Thyroid gland (tissue), 4 donors: ENCODE measurements at regions not wholly inside any gene's neighbourhood (a gene's known extent, or its start where the extent isn't known, plus 50 kb on each side); places are given as distances from the start of the nearest gene placed in this dataset.

Source experiments
- DNase-seq, 2 donors: peaks; one replicate each; pipeline ENCODE4 v3.0.0-alpha.2; 2019
- H3K27ac ChIP-seq, 3 donors: fragments of 200-600 bp; sonication (generic); 1 replicate in 2 of 3; 2 replicates in 1 of 3; pipeline ENCODE4 v1.5.1; 2016 to 2019; ENCODE audit warnings: mild to moderate bottlenecking in 1 of 3, moderate library complexity in 1 of 3
- H3K27me3 ChIP-seq: fragments of 200-600 bp; sonication (generic); one replicate; pipeline ENCODE4 v1.5.1; 2019
- H3K36me3 ChIP-seq, 2 donors: fragments of 200-600 bp; sonication (generic); one replicate each; pipeline ENCODE4 v1.5.1; 2016 to 2019
- H3K4me1 ChIP-seq, 2 donors: fragments of 200-600 bp; sonication (generic); one replicate each; pipeline ENCODE4 v1.5.1; 2017 to 2019
- H3K4me3 ChIP-seq, 3 donors: fragments of 200-600 bp; sonication (generic); replicated peaks in 1 of 3; 1 replicate in 2 of 3; 2 replicates in 1 of 3; pipeline ENCODE4 v1.5.1; 2016; ENCODE audit warnings: mild to moderate bottlenecking in 1 of 3
- H3K9me3 ChIP-seq: fragments of 200-600 bp; sonication (generic); one replicate; pipeline ENCODE4 v1.5.1; 2017
- CTCF ChIP-seq, 6 experiments: fragments of 200-600 bp in 3 of 6; fragments of 450-650 bp in 3 of 6; sonication (generic) in 3 of 6; IDR thresholded peaks; one replicate each; pipeline ENCODE4 v1.5.1; 2016 to 2019; ENCODE audit warnings: antibody characterized with exemption in 6 of 6, mild to moderate bottlenecking in 2 of 6, inconsistent platforms in 1 of 6, moderate library complexity in 1 of 6
- POLR2A ChIP-seq, 2 donors: fragments of 450-650 bp; IDR thresholded peaks; one replicate each; pipeline ENCODE4 v1.6.1; 2017; ENCODE audit warnings: antibody characterized with exemption in 2 of 2, mild to moderate bottlenecking in 2 of 2, moderate library complexity in 1 of 2
- whole genome bisulfite sequencing, 2 donors: methylation state at CpG; one replicate each; pipeline ENCODE4 v1.1.5; 2017; 5-methylcytosine and 5-hydroxymethylcytosine counted together
- intact Hi-C: fragments of 100-400 bp; cut with DNase I; formaldehyde crosslinking; loops from one replicate; pipeline ENCODE4 v1.15.1; 2023

DNA sequence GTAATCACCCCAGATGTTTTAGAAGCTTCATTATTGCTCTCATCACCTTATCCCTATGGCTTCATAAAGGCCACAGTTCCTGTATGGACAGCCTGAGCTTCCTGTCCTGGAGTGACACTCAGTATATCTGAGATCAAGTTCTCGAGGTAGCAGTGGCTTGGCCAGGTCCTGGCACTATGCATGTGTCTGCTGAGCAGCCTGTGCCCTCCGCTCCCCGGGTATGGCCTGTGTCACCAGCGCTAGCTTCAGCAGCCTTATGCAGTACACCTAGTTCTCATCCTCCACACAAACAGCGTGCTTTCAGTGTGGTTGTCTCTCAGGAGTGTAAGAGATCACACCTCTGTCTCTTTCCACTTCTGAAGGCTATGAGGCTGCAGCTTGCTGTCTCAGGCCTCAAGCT lies 514.7 kb downstream of the DIRAS2 start:
- Histone ChIP-seq H3K4me1 (no peaks in the 10 kb centered on the region), H3K27ac (no peak overlapping the region), H3K36me3 (no peaks in the 10 kb centered on the region), H3K9me3 (no peaks in the 10 kb centered on the region), H3K27me3 (no peaks in the 10 kb centered on the region), H3K4me3 (no peak overlapping the region)
- DNase-seq, result no peak
- intact Hi-C loops, result no loop called here
- TF ChIP-seq CTCF (IDR thresholded peaks at IDR 0.05) (no peak), POLR2A (IDR thresholded peaks at IDR 0.05) (no peak)
- WGBS, 2 donors, result 83 to 89% methylated on average over 5 of the region's 5 CpGs

GRCh38 chr9:90128587-90129190 lies 513.9 kb downstream of the DIRAS2 start:
- DNase-seq, result no peak
- no peak overlapping the region for H3K4me3 ChIP-seq
- no peak overlapping the region for H3K27ac ChIP-seq
- no peak for TF ChIP-seq CTCF (IDR thresholded peaks at IDR 0.05)
- TF ChIP-seq POLR2A (IDR thresholded peaks at IDR 0.05), result no peak
- intact Hi-C loops, result no loop called here
- H3K9me3 ChIP-seq, result no peaks in the 10 kb centered on the region
- WGBS, 2 donors, result 89 to 91% methylated on average over 6 to 7 of the region's 7 CpGs
- no peaks in the 10 kb centered on the region for H3K36me3 ChIP-seq
- H3K4me1 ChIP-seq, result no peaks in the 10 kb centered on the region
- no peaks in the 10 kb centered on the region for H3K27me3 ChIP-seq

GRCh38 chr9:90129446-90129845 lies 513.2 kb downstream of the DIRAS2 start:
- DNase-seq, result no peak
- H3K27ac ChIP-seq, result no peak overlapping the region
- no peaks in the 10 kb centered on the region for H3K9me3 ChIP-seq
- intact Hi-C loops, result no loop called here
- H3K36me3 ChIP-seq, result no peaks in the 10 kb centered on the region
- WGBS, 2 donors, result 67 to 89% methylated on average over 4 of the region's 4 CpGs
- no peaks in the 10 kb centered on the region for H3K27me3 ChIP-seq
- TF ChIP-seq CTCF (IDR thresholded peaks at IDR 0.05) (no peak), POLR2A (IDR thresholded peaks at IDR 0.05) (no peak)
- H3K4me3 ChIP-seq, result no peak overlapping the region
- H3K4me1 ChIP-seq, result no peaks in the 10 kb centered on the region

DNA sequence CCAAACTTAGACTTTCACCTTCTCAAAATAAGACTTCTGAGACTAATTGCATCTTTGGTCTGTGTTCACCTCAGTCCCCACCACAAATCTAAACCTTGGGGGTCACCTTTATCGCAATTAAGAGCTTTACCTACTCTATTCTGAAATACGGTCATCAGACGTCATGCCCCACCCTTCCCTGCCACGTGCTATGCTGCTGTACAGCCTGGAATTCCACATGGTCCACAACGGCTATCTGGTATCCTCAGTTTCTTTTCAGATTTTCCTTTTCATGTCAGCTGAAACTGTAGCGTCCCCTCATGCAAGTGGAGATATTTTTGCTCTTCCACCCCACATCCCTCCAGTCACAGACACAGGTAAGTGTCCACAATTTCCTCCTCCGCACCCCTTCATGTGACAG lies 511.1 kb downstream of the DIRAS2 start:
- intact Hi-C loops, result no loop called here
- 84 to 88% methylated on average over 7 of the region's 7 CpGs for WGBS, 2 donors

DNA sequence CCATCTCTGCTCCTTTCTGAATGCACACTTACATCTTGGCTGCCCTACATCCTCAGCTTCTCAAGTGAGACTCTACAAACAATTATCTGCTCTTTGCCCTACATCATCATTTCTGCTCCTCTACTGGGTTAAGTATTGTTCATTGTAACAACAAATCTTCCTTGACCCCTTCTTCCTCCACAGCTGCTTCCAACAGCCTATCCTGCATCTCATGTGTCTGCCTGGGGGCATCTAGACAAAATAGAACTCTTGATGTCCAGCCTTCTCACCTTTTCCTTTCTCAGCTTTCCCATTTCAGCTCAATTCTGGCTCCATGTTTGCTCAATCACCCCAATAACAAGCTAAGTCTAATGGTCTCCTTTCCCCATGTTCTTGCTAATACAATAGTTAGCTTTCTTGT lies 509.8 kb downstream of the DIRAS2 start:
- no peaks in the 10 kb centered on the region for H3K27me3 ChIP-seq
- TF ChIP-seq CTCF (IDR thresholded peaks at IDR 0.05) (no peak), POLR2A (IDR thresholded peaks at IDR 0.05) (no peak)
- H3K4me1 ChIP-seq, result no peaks in the 10 kb centered on the region
- no peak overlapping the region for H3K27ac ChIP-seq
- no peaks in the 10 kb centered on the region for H3K9me3 ChIP-seq
- H3K4me3 ChIP-seq, result no peak overlapping the region
- H3K36me3 ChIP-seq, result no peaks in the 10 kb centered on the region
- no peak for DNase-seq
- intact Hi-C loops, result no loop called here

More for the DNA sequence above, 511.1 kb downstream of the DIRAS2 start:
- no peaks in the 10 kb centered on the region for H3K9me3 ChIP-seq
- H3K36me3 ChIP-seq, result no peaks in the 10 kb centered on the region
- TF ChIP-seq POLR2A (IDR thresholded peaks at IDR 0.05) (no peak), CTCF (IDR thresholded peaks at IDR 0.05) (no peak)
- no peak overlapping the region for H3K27ac ChIP-seq
- H3K4me1 ChIP-seq, result no peaks in the 10 kb centered on the region
- no peak for DNase-seq
- no peak overlapping the region for H3K4me3 ChIP-seq
- no peaks in the 10 kb centered on the region for H3K27me3 ChIP-seq
